ENCODE measurements at regions not wholly inside any gene's neighbourhood (a gene's known extent, or its start where the extent isn't known, plus 50 kb on each side); places are given as distances from the start of the nearest gene placed in this dataset.

DNA sequence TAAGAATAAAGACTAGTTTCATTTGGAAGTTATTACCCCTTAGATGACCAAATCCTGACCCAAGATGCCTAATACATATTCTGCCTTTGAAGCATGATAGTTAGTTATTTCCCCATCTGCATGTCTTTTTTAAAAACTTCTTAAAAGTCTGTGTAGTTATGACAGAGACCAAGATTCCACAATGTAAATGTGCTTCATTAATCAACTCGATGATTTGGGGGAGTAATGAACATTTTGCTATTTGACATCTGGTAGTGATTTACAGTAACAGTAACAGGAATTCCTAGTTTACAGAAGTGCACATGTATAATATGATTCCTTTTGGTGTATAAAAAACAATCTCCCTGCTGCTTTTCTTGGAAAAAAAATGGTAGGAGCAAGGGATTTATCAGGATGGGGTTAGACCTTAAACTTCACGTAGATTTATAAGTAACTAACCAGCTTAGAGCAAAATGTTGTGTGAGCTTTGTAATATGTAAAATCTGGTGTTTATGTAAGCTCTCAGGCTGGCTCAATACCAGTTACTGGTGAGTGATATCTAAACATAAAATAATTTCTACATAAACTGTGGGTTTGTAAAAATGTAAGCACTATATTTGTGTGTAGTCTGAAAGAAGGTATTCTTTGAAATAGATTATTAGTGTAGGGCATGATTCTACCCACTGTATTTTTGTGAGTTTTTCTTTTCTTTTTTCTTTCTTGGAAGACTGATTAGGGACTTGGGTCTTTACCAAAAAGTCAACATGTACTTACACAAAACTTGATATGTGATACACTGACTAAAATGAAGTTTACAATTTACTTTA lies 641.6 kb downstream of the EPHA4 start:
- TF ChIP-seq, protein P1, sequence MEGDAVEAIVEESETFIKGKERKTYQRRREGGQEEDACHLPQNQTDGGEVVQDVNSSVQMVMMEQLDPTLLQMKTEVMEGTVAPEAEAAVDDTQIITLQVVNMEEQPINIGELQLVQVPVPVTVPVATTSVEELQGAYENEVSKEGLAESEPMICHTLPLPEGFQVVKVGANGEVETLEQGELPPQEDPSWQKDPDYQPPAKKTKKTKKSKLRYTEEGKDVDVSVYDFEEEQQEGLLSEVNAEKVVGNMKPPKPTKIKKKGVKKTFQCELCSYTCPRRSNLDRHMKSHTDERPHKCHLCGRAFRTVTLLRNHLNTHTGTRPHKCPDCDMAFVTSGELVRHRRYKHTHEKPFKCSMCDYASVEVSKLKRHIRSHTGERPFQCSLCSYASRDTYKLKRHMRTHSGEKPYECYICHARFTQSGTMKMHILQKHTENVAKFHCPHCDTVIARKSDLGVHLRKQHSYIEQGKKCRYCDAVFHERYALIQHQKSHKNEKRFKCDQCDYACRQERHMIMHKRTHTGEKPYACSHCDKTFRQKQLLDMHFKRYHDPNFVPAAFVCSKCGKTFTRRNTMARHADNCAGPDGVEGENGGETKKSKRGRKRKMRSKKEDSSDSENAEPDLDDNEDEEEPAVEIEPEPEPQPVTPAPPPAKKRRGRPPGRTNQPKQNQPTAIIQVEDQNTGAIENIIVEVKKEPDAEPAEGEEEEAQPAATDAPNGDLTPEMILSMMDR (IDR thresholded peaks at IDR 0.05): no peak
- TF ChIP-seq POLR2A (IDR thresholded peaks at IDR 0.05) (no peak), POLR2AphosphoS5 (IDR thresholded peaks at IDR 0.05) (no peak)
